Hepatocyte (in vitro differentiated cells): ENCODE measurements at regions not wholly inside any gene's neighbourhood (a gene's known extent, or its start where the extent isn't known, plus 50 kb on each side); places are given as distances from the start of the nearest gene placed in this dataset.

Source experiments
- EZH2 ChIP-seq: fragments of 200-600 bp; sonication (generic); IDR thresholded peaks from 2 replicates; pipeline ENCODE4 v1.6.1; 2016; ENCODE audit warnings: antibody characterized with exemption, mild to moderate bottlenecking, borderline replicate concordance
- EZH2phosphoT487 ChIP-seq: fragments of 200-600 bp; sonication (generic); IDR thresholded peaks from one replicate; pipeline ENCODE4 v1.6.1; 2018; ENCODE audit warnings: antibody characterized with exemption, mild to moderate bottlenecking, low read depth, moderate library complexity; ENCODE audit not compliant: unreplicated experiment, severe bottlenecking
- TF ChIP-seq, protein P1 (sequence below): fragments of 200-600 bp; sonication (generic); IDR thresholded peaks from 2 replicates; pipeline ENCODE4 v1.5.1; 2016; ENCODE audit warnings: antibody characterized with exemption, mild to moderate bottlenecking; ENCODE audit not compliant: poor library complexity

GRCh38 chr22:49616356-49617231 lies 211.1 kb downstream of the BRD1 start:
- no peak for TF ChIP-seq EZH2
- TF ChIP-seq, protein P1, sequence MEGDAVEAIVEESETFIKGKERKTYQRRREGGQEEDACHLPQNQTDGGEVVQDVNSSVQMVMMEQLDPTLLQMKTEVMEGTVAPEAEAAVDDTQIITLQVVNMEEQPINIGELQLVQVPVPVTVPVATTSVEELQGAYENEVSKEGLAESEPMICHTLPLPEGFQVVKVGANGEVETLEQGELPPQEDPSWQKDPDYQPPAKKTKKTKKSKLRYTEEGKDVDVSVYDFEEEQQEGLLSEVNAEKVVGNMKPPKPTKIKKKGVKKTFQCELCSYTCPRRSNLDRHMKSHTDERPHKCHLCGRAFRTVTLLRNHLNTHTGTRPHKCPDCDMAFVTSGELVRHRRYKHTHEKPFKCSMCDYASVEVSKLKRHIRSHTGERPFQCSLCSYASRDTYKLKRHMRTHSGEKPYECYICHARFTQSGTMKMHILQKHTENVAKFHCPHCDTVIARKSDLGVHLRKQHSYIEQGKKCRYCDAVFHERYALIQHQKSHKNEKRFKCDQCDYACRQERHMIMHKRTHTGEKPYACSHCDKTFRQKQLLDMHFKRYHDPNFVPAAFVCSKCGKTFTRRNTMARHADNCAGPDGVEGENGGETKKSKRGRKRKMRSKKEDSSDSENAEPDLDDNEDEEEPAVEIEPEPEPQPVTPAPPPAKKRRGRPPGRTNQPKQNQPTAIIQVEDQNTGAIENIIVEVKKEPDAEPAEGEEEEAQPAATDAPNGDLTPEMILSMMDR: no peak
- TF ChIP-seq EZH2phosphoT487: no peak
